Endothelial cell of umbilical vein (primary cell): ENCODE measurements at regions not wholly inside any gene's neighbourhood (a gene's known extent, or its start where the extent isn't known, plus 50 kb on each side); places are given as distances from the start of the nearest gene placed in this dataset.

Experiments
- BruUV-seq: library from RNA; stranded (reverse); fragments of 400-500 nt; replicated peaks from 2 replicates; lab custom pipeline; 2021; lab: Mats Ljungman, UMichigan
- CTCF ChIA-PET: fragments of 300-600, 350-600 bp; sonication (Branson Sonifier 250); formaldehyde crosslinking; loops from one replicate; lab custom pipeline; 2021; ENCODE audit warnings: antibody characterized with exemption, inconsistent platforms; lab: Charles Lee
- POLR2A ChIA-PET: fragments of 300-600, 350-600 bp; sonication (Branson Sonifier 250); formaldehyde crosslinking; loops from one replicate; lab custom pipeline; 2021; ENCODE audit warnings: antibody characterized with exemption, inconsistent platforms; lab: Charles Lee
- DNase-seq: peaks from one replicate; pipeline ENCODE4 v3.0.0-alpha.2; 2011; ENCODE audit warnings: low read depth, low spot score
- FAIRE-seq: peaks from 2 replicates; lab custom pipeline; 2011; peaks lifted over from hg19 to GRCh38; lab: Jason Lieb, UNC
- H2AFZ ChIP-seq: 2 replicates; pipeline ENCODE4 v1.6.0; 2012; ENCODE audit warnings: low read depth, low read length, control low read depth, inconsistent platforms
- H3K27ac ChIP-seq: 2 replicates; pipeline ENCODE4 v1.5.1; 2011; ENCODE audit warnings: low read depth, mild to moderate bottlenecking, control low read depth, low read length, moderate library complexity; ENCODE audit not compliant: insufficient read depth
- H3K27me3 ChIP-seq, 2 experiments: 2 replicates each; pipeline versions ENCODE4 v1.6.0 to v1.6.1; 2011; ENCODE audit warnings: low read length in 2 of 2, mixed read lengths in 1 of 2; ENCODE audit not compliant: control insufficient read depth in 2 of 2, insufficient read depth in 2 of 2
- H3K36me3 ChIP-seq, 2 experiments: 2 replicates in 1 of 2; 3 replicates in 1 of 2; pipeline ENCODE4 v1.5.1; 2011; ENCODE audit warnings: low read length in 2 of 2, mild to moderate bottlenecking in 1 of 2, moderate library complexity in 1 of 2; ENCODE audit not compliant: control insufficient read depth in 2 of 2, insufficient read depth in 2 of 2; ENCODE audit errors: extremely low read depth in 1 of 2
- H3K4me1 ChIP-seq: 3 replicates; pipeline ENCODE4 v1.5.1; 2011; ENCODE audit warnings: mild to moderate bottlenecking, low read length; ENCODE audit not compliant: control insufficient read depth, insufficient read depth; ENCODE audit errors: extremely low read depth
- H3K4me2 ChIP-seq: 2 replicates; pipeline ENCODE4 v1.6.1; 2011; ENCODE audit warnings: low read length, control low read depth, mixed read lengths; ENCODE audit not compliant: insufficient read depth
- H3K4me3 ChIP-seq, 3 experiments: fragments of 200-600 bp in 1 of 3; sonication (generic), shearing (Covaris generic) in 1 of 3; replicated peaks in 1 of 3; 2 replicates each; pipeline ENCODE4 v1.5.1; 2011 to 2016; ENCODE audit warnings: control low read depth in 3 of 3, low read length in 3 of 3, mild to moderate bottlenecking in 2 of 3, inconsistent platforms in 1 of 3, low read depth in 1 of 3, moderate library complexity in 1 of 3; ENCODE audit not compliant: insufficient read depth in 1 of 3
- H3K79me2 ChIP-seq: 2 replicates; pipeline ENCODE4 v1.6.0; 2012; ENCODE audit warnings: low read length, inconsistent platforms; ENCODE audit not compliant: control insufficient read depth, insufficient read depth
- H3K9ac ChIP-seq: replicated peaks from 2 replicates; pipeline ENCODE3; 2011; ENCODE audit warnings: low read length, control low read depth; ENCODE audit not compliant: insufficient read depth; ENCODE audit errors: extremely low read depth
- H3K9me1 ChIP-seq: replicated peaks from 3 replicates; pipeline ENCODE4 v1.6.0; 2011; ENCODE audit warnings: mild to moderate bottlenecking, low read length; ENCODE audit not compliant: control insufficient read depth, insufficient read depth; ENCODE audit errors: extremely low read depth
- H3K9me3 ChIP-seq: replicated peaks from 2 replicates; pipeline ENCODE4 v1.5.1; 2012; ENCODE audit warnings: low read length, inconsistent platforms; ENCODE audit not compliant: control insufficient read depth, insufficient read depth
- H4K20me1 ChIP-seq: replicated peaks from 2 replicates; pipeline ENCODE3; 2011; ENCODE audit warnings: mild to moderate bottlenecking, low read length; ENCODE audit not compliant: control insufficient read depth, insufficient read depth; ENCODE audit errors: extremely low read depth
- CTCF ChIP-seq, 2 donors: IDR thresholded peaks; 1 replicate in 1 of 2; 2 replicates in 1 of 2; pipeline ENCODE4 v1.5.1; 2011; ENCODE audit warnings: low read length in 2 of 2, mild to moderate bottlenecking in 2 of 2, moderate library complexity in 2 of 2, control low read depth in 1 of 2, inconsistent platforms in 1 of 2, low read depth in 1 of 2; ENCODE audit not compliant: insufficient read depth in 1 of 2; ENCODE audit errors: extremely low read depth in 1 of 2
- EZH2 ChIP-seq: IDR thresholded peaks from 2 replicates; pipeline ENCODE4 v1.6.1; 2012; ENCODE audit warnings: borderline replicate concordance, low read depth, mild to moderate bottlenecking, moderate library complexity, low read length, inconsistent platforms; ENCODE audit not compliant: severe bottlenecking
- FOS ChIP-seq: IDR thresholded peaks from 2 replicates; pipeline ENCODE4 v1.6.1; 2011; ENCODE audit warnings: mild to moderate bottlenecking, low read length, moderate library complexity, borderline replicate concordance; ENCODE audit not compliant: insufficient read depth
- GATA2 ChIP-seq: IDR thresholded peaks from 2 replicates; pipeline ENCODE4 v1.7.0; 2011; ENCODE audit warnings: low read depth, mild to moderate bottlenecking, moderate library complexity, mixed read lengths, low read length; ENCODE audit not compliant: insufficient read length, insufficient read depth
- JUN ChIP-seq: IDR thresholded peaks from 2 replicates; pipeline ENCODE4 v1.6.1; 2011; ENCODE audit warnings: borderline replicate concordance, low read depth; ENCODE audit not compliant: insufficient read length, insufficient read depth
- MYC ChIP-seq: IDR thresholded peaks from one replicate; pipeline ENCODE4 v1.6.1; 2011; ENCODE audit warnings: mild to moderate bottlenecking, low read depth, low read length
- POLR2A ChIP-seq: IDR thresholded peaks from 2 replicates; pipeline ENCODE4 v1.6.1; 2012; ENCODE audit warnings: low read depth, mild to moderate bottlenecking, control low read depth, low read length
- POLR2AphosphoS5 ChIP-seq: IDR thresholded peaks from 2 replicates; pipeline ENCODE4 v1.6.1; 2012; ENCODE audit warnings: low read depth, mild to moderate bottlenecking, control low read depth, low read length, moderate library complexity; ENCODE audit not compliant: insufficient read depth
- dilution Hi-C: fragments of 300-500 bp; cut with MboI; formaldehyde crosslinking; loops from one replicate; pipeline ENCODE4 v1.15.0; 2019; ENCODE audit warnings: low sequenced_read_pairs; ENCODE audit not compliant: extremely low pct_ligation_motif_present
- intact Hi-C: fragments of 100-400 bp; cut with micrococcal nuclease; formaldehyde crosslinking; loops from one replicate; pipeline ENCODE4 v1.10.0; 2022
- TF ChIP-seq, protein P1 (sequence below): IDR thresholded peaks from 2 replicates; pipeline ENCODE4 v1.6.1; 2011; ENCODE audit not compliant: insufficient read depth, insufficient read length

- CTCF ChIA-PET: no interaction called here
- FAIRE-seq: no peak
Measured at GRCh38 chr6:148173548-148173947, 169.1 kb upstream of the SASH1 start.

More at GRCh38 chr6:148173548-148173947, 169.1 kb upstream of the SASH1 start:
- Histone ChIP-seq H3K4me2 (no peak overlapping the region), H3K9me3 (no peaks in the 10 kb centered on the region), H3K4me3 (no peak overlapping the region), H3K27me3 (no peaks in the 10 kb centered on the region), H3K27ac (no peak overlapping the region), H3K9me1 (no peaks in the 10 kb centered on the region), H3K36me3 (no peaks in the 10 kb centered on the region), H3K9ac (no peak overlapping the region), H3K79me2 (no peaks in the 10 kb centered on the region), H3K4me1 (no peaks in the 10 kb centered on the region), H2AFZ (no peak overlapping the region), H4K20me1 (no peaks in the 10 kb centered on the region)
- dilution Hi-C loops: loop anchor here (25.0 kb wide), 1 partner anchor 661 kb away; the partner anchor contains the start of gene SAMD5
- no TSS peak for BruUV-seq
- POLR2A ChIA-PET: no interaction called here
- no peak for DNase-seq
- TF ChIP-seq GATA2: no peak
- no peak for TF ChIP-seq MYC
- TF ChIP-seq POLR2AphosphoS5: no peak
- TF ChIP-seq, protein P1, sequence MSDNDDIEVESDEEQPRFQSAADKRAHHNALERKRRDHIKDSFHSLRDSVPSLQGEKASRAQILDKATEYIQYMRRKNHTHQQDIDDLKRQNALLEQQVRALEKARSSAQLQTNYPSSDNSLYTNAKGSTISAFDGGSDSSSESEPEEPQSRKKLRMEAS: no peak
- TF ChIP-seq JUN: no peak
- no peak for TF ChIP-seq EZH2
- TF ChIP-seq POLR2A: no peak
- TF ChIP-seq CTCF (IDR thresholded peaks at IDR 0.05; ENCODE audit: extremely low read depth in 1 of 2, insufficient read depth in 1 of 2, low read depth in 1 of 2, low read length in 2 of 2): no peak
- TF ChIP-seq FOS: no peak
- intact Hi-C loops: no loop called here
